ENCODE measurements at regions not wholly inside any gene's neighbourhood (a gene's known extent, or its start where the extent isn't known, plus 50 kb on each side); places are given as distances from the start of the nearest gene placed in this dataset.

GRCh38 chrX:146754268-146754667 is 55.3 kb upstream of the CXorf51B start:
- no peaks in the 10 kb centered on the region for H3K36me3 ChIP-seq
- TF ChIP-seq CTCF (IDR thresholded peaks at IDR 0.05) (no peak), POLR2A (IDR thresholded peaks at IDR 0.05) (no peak)
- no peak overlapping the region for H3K27ac ChIP-seq
- no peak overlapping the region for H3K4me3 ChIP-seq
- 9% methylated on average over 3 of the region's 3 CpGs for WGBS (ENCODE audit: insufficient coverage, low coverage, low lambda C conversion rate, missing lambda C conversion rate)
- ATAC-seq (peak in 1 of 4 donors; percentile 23), DNase-seq (no peak)
- intact Hi-C loops (cut with DNase I) = no loop called here
- no peaks in the 10 kb centered on the region for H3K27me3 ChIP-seq
- H3K9me3 ChIP-seq = no peaks in the 10 kb centered on the region
- no peaks in the 10 kb centered on the region for H3K4me1 ChIP-seq

- ATAC-seq = peak; percentile 70 to 82 (median 78)
- TF ChIP-seq POLR2A (IDR thresholded peaks at IDR 0.05) (no peak), CTCF (IDR thresholded peaks at IDR 0.05) (no peak)
Observed at GRCh38 chrX:146755214-146755613, 54.4 kb upstream of the CXorf51B start.

More at GRCh38 chrX:146755214-146755613, 54.4 kb upstream of the CXorf51B start:
- no peaks in the 10 kb centered on the region for H3K9me3 ChIP-seq
- no peaks in the 10 kb centered on the region for H3K27me3 ChIP-seq
- H3K4me1 ChIP-seq = no peaks in the 10 kb centered on the region
- intact Hi-C loops (cut with DNase I) = no loop called here
- peak overlapping the region in 2 of 3 donors; percentile 21 to 43 for H3K27ac ChIP-seq
- no peaks in the 10 kb centered on the region for H3K36me3 ChIP-seq
- WGBS (ENCODE audit: insufficient coverage, low coverage, low lambda C conversion rate, missing lambda C conversion rate) = 0% methylated on average over 1 of the region's 1 CpG
- DNase-seq = no peak
- H3K4me3 ChIP-seq = no peak overlapping the region

Measured in right lobe of liver (tissue), 6 donors.